AG09309 (cell line): ENCODE measurements at regions not wholly inside any gene's neighbourhood (a gene's known extent, or its start where the extent isn't known, plus 50 kb on each side); places are given as distances from the start of the nearest gene placed in this dataset.

ENCODE experiments used
- DNase-seq: peaks from one replicate; pipeline ENCODE4 v3.0.0-alpha.2; 2010; ENCODE audit warnings: low read depth
- H3K4me3 ChIP-seq: 2 replicates; pipeline ENCODE4 v1.5.1; 2011; ENCODE audit warnings: mild to moderate bottlenecking, low read depth, low read length, moderate library complexity; ENCODE audit not compliant: control insufficient read depth
- CTCF ChIP-seq: IDR thresholded peaks from 2 replicates; pipeline ENCODE4 v1.5.1; 2011; ENCODE audit warnings: mild to moderate bottlenecking, low read depth, low read length, inconsistent platforms; ENCODE audit not compliant: insufficient read depth, control insufficient read depth; ENCODE audit errors: missing control alignments

- DNase-seq: no peak
- TF ChIP-seq CTCF: no peak
- H3K4me3 ChIP-seq: no peak overlapping the region
Observed at GRCh38 chr5:153116916-153117315, 373.6 kb upstream of the GRIA1 start.

- DNase-seq: no peak
- TF ChIP-seq CTCF: no peak
- H3K4me3 ChIP-seq: no peak overlapping the region
Observed at GRCh38 chr5:153118018-153118417, 372.5 kb upstream of the GRIA1 start.

DNA sequence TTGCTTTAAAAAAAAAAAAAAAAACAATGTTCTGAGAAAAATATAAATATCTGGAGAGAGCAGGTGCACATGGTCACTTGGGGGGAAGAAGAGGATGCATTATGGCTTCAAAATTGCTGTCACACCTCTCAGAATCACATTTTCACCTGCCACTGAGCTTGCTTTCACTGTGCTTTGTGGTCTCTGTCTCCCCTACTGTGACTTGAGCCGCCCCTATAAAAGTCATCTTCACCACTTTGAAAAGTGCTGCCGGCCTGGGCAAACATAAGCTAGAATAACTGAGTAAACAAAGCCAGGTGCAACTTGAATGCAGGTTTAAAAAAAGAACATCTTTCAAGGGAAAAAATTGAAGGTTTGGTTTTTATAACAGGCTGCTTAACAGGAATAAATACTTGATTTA, 368.1 kb upstream of the GRIA1 start:
- no peak for DNase-seq
- H3K4me3 ChIP-seq: no peak overlapping the region
- TF ChIP-seq CTCF: no peak

GRCh38 chr5:153130296-153130695, 360.2 kb upstream of the GRIA1 start:
- DNase-seq: no peak
- H3K4me3 ChIP-seq: no peak overlapping the region
- no peak for TF ChIP-seq CTCF

- no peak for TF ChIP-seq CTCF
Observed at GRCh38 chr5:153135411-153135810, 355.1 kb upstream of the GRIA1 start.

GRCh38 chr5:153136910-153137614, 353.4 kb upstream of the GRIA1 start:
- no peak overlapping the region for H3K4me3 ChIP-seq
- DNase-seq: no peak
- TF ChIP-seq CTCF: no peak

More at GRCh38 chr5:153135411-153135810, 355.1 kb upstream of the GRIA1 start:
- DNase-seq: no peak
- H3K4me3 ChIP-seq: no peak overlapping the region
